ENCODE measurements at regions not wholly inside any gene's neighbourhood (a gene's known extent, or its start where the extent isn't known, plus 50 kb on each side); places are given as distances from the start of the nearest gene placed in this dataset.

- no peak for DNase-seq
Measured at GRCh38 chr4:89416960-89417359, 109.4 kb upstream of the GPRIN3 start.

DNA sequence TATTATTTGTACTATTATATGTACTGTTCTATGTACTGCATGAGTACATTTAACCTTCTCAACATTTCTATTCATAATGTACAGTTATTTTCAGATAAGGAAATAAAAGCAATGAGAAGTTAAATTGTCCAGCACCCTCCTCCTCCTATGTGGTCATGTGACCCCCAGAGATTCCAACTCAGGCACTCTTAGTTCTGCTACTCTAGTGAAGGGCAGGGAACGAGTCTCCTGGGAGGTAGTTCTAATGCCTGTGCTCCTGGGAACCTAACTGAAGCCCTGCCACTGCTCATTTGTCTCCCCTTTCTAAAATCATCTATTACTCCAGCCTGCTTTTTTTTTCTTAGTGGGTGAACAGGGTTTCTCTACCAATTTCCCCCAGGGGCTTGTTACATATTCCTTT lies 105.9 kb upstream of the GPRIN3 start:
- DNase-seq, result no peak

GRCh38 chr4:89411539-89412309 lies 104.1 kb upstream of the GPRIN3 start:
- DNase-seq, result peak; percentile 11

DNA sequence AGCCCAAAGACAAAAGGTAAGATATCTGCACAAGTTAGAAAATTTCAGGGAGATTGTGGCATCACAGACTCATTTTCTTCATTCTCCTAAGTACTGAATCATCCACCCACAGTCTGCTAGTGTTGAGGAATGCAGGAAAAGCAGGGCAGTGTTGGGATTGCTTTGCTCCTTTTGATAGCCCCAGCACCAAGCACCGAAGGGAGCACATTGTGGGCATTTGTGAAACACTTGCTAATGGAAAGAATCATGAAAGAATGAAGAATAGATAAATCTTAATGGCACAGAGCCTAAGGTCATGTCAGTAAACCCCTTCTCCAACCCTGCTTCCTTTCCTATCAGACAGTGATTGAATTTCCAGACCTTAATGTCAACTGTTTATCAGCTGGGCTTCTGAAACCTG lies 103.1 kb upstream of the GPRIN3 start:
- peak; percentile 50 for DNase-seq

DNA sequence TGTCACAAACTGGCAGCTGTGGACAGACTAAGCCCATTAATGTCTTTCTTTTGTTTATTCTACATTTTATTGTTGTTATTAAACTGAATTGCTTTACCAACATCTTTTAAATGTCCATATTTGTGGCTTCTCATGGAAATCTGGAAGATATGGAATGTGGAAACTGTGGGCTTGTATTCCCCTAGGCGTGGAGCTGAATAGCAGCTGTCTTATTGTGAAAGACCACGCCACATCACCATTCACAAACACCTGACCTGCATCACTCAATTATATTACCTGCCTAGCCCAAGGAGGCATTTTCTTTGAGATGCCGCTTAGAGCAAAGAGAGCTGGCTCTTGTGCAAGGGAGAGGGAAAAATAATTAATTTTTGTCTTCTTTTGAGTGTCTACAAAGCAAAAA lies 96.9 kb upstream of the GPRIN3 start:
- no peak for DNase-seq

- no peak for DNase-seq
Measured at GRCh38 chr4:89403826-89404225, 96.2 kb upstream of the GPRIN3 start.

- no peak for DNase-seq
Measured at GRCh38 chr4:89400287-89401035, 92.9 kb upstream of the GPRIN3 start.

DNA sequence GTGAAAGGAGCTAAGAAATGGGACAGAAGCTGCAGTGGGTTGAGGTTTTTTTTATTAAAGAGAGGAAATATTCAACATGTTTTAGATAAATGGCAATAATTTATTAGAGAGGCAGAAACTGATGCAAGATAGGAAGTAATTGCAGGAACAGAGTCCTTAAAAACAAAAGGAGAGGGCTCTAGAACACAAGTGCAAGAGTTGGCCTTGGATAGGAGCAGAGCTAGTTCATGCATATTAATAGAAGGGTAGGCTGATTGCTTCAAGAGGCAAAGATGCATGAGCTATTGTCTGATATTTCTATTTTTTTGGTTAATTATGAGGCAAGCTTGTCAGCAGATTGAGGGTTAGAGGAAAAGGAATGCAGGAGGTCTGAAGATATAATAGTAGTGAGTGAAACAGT lies 91.0 kb upstream of the GPRIN3 start:
- no peak for DNase-seq

DNA sequence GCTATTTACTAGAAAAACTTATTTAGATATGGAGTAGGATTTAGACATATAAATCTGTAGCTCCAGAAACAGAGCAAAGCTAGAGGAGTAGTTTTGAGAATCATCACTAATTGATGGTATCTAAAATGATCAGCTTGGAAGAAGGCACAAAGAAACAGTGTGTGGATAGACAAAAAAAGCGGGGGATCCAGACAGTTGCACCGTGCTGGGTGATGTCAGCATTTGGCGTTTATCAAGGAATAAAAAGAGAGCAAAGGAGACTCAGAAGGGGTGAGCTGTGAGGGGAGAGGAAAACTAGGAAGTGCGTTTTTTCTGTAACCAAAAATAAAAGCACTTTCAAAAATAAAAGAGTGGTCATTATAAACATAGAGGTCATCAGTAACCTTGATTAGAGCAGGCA lies 90.5 kb upstream of the GPRIN3 start:
- DNase-seq, result no peak

DNA sequence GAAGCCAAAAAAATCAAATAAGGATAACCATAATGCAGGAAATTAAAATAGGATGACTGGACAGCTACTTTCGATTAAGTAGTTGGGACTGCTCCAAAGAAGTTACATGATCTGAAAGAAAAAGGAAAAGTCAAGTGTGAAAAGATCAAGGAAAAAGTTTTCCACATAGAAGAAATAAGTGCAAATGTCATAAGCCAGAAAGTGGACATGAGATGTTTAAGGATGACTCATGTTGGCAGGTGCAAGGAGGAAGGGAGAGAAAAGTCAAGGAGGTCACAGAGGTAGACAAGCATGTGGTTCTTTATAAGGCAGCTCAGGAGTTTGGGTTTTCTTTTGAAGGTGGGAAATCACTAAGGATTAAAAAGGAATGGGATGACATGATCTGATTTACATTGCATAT lies 89.8 kb upstream of the GPRIN3 start:
- DNase-seq, result no peak

DNA sequence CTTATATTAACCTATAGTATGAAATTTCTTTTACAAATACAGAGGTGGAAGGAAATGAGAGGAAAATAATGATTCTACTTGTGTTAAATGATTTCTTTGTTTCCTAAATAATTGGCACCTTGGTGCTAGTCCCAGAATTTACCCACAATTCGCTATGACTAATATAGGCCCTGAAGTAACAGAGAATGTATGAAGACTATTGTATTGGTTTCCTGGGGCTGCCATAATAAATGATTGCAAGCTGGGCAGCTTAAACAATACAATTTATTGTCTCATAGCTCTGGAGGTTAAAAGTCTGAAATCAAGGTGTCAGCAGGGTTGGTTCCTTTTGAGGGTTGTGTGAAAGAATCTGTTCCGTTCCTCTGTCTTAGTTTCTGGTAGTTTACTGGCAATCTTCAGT lies 74.8 kb upstream of the GPRIN3 start:
- DNase-seq, result no peak

GRCh38 chr4:89380980-89381379 lies 73.4 kb upstream of the GPRIN3 start:
- DNase-seq, result no peak

GRCh38 chr4:89379511-89380044 lies 72.0 kb upstream of the GPRIN3 start:
- no peak for DNase-seq

DNA sequence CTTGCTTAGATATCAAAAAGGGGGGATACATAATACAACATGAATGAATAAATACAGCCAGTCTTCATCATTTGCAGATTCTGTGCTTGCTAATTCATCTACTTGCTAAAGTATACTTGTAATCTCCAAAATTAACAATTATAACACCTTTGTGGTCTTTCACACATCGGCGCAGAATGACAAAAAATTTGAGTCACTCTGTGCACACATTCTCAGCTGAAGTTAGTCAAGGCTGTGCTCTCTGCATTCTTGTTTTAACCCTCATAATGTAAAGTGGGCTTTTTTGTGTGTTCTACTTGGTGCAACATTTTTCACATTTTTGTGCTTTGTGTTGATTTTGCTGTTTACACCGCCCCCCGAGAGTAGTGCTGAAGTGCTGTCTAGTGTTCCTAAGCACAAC lies 65.8 kb upstream of the GPRIN3 start:
- no peak for DNase-seq

- DNase-seq, result no peak
Measured at GRCh38 chr4:89371614-89372013, 64.0 kb upstream of the GPRIN3 start.

DNA sequence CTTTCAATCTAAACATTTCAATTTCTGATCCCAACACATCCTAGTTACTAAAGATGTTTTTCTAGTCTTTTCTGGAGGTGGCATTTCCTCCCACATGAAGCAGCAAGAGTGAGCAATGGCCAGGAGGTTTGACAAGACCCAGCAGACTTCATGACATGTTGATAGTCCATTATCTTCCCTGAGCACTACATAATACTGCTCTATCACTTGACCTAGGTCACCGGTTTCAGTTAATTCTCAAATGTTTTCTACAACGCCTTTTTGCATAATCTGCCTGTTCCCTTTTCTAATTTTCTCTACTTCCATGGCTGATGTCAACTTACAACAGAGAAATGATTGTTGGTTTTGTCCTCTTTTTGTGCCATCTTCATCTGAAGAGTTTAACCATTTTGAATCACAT lies 62.0 kb upstream of the GPRIN3 start:
- DNase-seq, result no peak

DNA sequence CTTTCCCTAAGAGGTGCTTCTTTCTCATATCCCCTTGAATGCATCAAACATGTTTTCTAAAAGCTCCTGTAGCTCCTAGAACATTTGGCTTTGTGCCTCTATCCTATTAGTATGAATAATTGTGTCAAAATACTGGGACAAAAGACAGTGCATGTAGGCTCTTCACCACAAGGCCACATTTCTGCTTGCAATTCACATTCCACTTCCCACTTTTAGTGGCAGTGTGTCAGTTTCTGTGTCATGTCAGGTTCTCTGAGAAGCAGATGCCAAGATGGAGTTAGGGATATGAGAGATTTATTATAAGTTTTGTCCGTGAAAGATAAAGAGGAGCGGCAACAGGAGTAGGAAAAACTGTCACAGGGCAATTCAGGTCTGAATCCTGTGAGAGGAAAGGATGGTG lies 61.3 kb upstream of the GPRIN3 start:
- no peak for DNase-seq

DNA sequence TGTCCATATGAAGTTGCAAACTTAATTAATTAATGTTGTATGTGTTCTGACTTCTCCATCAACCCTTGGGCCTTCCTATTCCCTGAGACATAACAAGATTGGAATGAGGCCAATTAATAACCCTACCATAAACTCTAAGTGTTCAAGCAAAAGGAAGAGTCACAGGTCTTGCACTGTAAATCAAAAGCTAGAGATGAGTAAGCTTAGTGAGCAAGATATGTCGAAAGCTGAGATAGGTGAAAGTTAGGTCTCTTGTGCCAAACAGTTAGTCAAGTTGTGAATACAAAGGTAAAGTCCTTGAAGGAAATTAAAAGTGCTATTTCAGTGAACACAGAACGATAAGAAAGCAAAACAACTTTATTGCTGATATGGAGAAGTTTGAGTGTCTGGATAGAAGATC lies 58.2 kb upstream of the GPRIN3 start:
- no peak for DNase-seq

GRCh38 chr4:89365375-89365774 lies 57.8 kb upstream of the GPRIN3 start:
- no peak for DNase-seq

DNA sequence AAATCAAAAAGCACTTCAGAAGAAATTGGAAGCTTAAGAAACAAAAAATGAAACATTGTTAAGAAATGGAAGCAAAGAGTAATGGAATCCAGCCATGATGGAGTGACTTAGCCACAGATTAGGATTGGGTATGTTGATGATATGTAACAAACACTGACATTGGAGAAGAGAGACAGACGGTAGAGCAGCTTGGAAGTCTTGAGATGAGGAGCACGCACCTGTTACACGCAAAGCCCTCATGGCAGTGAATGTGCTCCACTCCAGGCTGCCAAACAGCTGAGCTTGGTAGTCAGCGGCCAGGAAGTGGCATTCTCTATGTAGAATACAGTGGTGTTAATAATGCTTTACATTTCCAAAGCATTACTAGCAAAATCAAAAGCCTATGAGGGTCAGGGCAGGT lies 56.9 kb upstream of the GPRIN3 start:
- no peak for DNase-seq

- no peak for DNase-seq
Measured at GRCh38 chr4:89363786-89364185, 56.2 kb upstream of the GPRIN3 start.

DNA sequence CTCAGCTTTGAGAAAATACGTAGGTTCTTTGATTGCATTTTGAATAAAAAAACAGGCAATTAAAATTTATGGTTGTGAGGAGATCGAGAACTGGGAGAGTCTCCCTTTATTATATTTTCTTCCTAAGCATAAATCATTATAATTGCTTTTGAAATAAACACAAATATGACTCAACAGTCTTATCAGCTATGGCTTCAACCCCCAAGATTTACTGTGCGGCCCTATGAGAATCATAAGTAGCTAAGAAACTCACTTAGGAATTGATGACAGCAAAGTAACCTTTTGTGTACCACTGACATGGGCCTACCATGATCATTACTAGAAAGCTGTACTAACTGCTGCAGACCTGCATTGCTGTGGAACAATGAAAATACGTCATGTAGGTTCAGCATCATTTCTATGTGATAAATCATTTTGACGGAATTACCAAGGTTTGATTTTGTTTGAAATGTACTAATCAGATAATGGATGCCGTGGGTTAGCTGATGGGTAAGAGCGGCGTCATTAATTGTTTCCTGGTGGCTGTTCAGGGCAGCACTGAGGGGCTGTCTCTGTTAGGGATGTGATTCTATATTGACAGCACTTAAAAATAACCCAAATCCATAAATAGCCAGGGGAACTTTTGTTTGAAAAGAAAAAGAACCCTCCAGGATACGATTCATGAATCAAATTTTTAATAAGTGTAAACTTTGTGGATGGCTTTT lies 51.5 kb upstream of the GPRIN3 start:
- DNase-seq, result no peak

- DNase-seq, result no peak
Measured at GRCh38 chr4:89357787-89358186, 50.2 kb upstream of the GPRIN3 start.

All from fibroblast of upper back skin (primary cell).